Skeletal muscle tissue (tissue), 3 donors: ENCODE measurements at regions not wholly inside any gene's neighbourhood (a gene's known extent, or its start where the extent isn't known, plus 50 kb on each side); places are given as distances from the start of the nearest gene placed in this dataset.

Experiments
- H3K27ac ChIP-seq: one replicate; pipeline ENCODE4 v1.7.0; 2013; ENCODE audit warnings: mild to moderate bottlenecking, low read depth, low read length, inconsistent platforms
- H3K27me3 ChIP-seq, 3 donors: one replicate each; pipeline ENCODE4 v1.7.0; 2013; ENCODE audit warnings: low read length in 3 of 3; ENCODE audit not compliant: control insufficient read depth in 3 of 3, insufficient read depth in 3 of 3
- H3K36me3 ChIP-seq, 3 donors: one replicate each; pipeline ENCODE4 v1.7.0; 2013; ENCODE audit warnings: low read length in 3 of 3; ENCODE audit not compliant: control insufficient read depth in 3 of 3, insufficient read depth in 3 of 3
- H3K4me1 ChIP-seq, 3 donors: one replicate each; pipeline ENCODE4 v1.7.0; 2013; ENCODE audit warnings: low read length in 3 of 3, mild to moderate bottlenecking in 3 of 3; ENCODE audit not compliant: control insufficient read depth in 3 of 3, insufficient read depth in 3 of 3
- H3K4me3 ChIP-seq, 3 donors: one replicate each; pipeline ENCODE4 v1.7.0; 2013; ENCODE audit warnings: low read length in 3 of 3
- H3K9ac ChIP-seq, 3 donors: one replicate each; pipeline ENCODE4 v1.7.0; 2013; ENCODE audit warnings: low read length in 3 of 3, mild to moderate bottlenecking in 3 of 3, moderate library complexity in 2 of 3, low read depth in 1 of 3
- H3K9me3 ChIP-seq, 3 donors: one replicate each; pipeline ENCODE4 v1.7.0; 2013; ENCODE audit warnings: low read length in 3 of 3; ENCODE audit not compliant: control insufficient read depth in 3 of 3
- donor health status: Osteomylitis.

DNA sequence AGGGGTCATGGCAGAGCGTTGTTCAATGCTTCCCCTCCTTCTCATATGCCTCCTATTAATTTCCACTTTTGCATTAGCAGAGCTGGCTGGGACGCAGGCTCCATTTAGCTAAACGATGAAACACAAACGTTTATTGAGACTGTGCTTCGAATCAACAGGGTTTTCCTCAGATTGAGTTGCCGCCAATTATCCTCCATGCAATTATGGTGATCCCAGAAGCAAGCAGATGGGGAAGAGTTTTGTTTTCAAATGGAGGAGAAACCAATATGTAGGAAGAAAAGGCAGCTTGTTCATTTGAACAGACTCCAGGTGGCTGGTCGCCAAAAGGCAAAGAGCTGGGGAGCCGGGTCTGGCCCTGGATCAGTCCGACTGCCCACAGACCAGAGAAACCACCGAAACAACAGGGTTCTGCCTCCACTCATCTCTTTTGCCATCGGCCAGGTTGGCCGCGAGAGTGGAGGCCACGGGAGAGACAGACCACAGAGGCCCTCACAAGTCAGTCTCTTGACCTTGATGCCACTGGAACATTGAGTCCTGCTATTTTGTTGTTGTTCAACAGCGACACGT lies 184.8 kb downstream of the GBA3 start:
- Histone ChIP-seq H3K27me3 (no peaks in the 10 kb centered on the region), H3K9me3 (no peaks in the 10 kb centered on the region), H3K9ac (no peak overlapping the region), H3K4me3 (no peak overlapping the region), H3K36me3 (no peaks in the 10 kb centered on the region), H3K4me1 (no peaks in the 10 kb centered on the region), H3K27ac (no peak overlapping the region)

DNA sequence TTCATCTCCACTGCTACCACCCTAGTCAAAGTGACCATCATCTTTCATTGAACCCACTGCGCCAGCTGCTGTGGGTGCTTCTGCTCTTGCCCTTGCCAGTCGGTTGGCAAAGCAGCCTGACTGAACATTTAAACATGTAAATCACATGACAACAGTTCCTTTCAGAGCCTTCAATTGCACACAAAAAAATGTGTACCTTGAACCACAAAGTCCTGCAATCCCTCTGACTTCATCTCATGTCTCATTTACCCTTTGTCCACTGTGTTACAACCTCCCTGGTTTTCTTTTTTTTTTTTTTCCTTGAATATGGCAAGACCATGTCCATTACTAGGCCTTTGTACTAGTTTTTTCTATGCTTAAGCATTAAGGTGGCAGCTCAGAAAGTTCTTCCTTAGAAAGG lies 183.5 kb downstream of the GBA3 start:
- Histone ChIP-seq H3K4me3 (no peak overlapping the region), H3K27ac (no peak overlapping the region), H3K4me1 (no peaks in the 10 kb centered on the region), H3K9me3 (no peaks in the 10 kb centered on the region), H3K9ac (no peak overlapping the region), H3K27me3 (no peaks in the 10 kb centered on the region), H3K36me3 (no peaks in the 10 kb centered on the region)

DNA sequence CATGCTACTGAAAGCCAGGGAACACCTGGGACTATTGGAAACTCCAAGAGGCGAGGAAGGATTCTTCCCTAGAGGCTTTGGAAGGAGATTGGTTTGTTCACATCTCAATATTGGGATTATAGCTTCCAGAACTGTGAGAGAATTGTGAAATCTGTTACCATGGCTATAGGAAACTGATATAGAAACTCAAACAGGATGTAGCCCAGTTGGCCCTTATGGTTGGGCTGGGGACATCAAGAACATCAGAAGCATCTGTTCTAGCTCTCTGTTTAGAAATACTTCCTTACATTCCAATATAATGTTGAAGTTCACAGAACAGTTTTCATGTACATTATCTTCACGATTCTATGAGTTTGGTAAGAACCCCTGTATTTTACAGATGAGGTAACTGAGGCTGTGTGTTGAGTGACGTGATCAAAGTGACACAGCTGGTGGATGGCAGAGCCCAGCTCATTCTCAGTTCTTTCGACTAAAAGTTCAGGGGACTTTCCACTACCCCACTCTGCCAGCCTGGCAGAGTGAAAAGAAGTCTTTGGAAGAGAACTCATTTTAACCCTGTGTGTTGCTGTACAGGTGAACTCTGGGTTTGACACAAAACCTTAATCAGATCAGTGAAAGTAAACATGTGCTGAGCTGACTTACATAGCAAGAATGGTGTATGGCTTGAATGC lies 183.0 kb downstream of the GBA3 start:
- Histone ChIP-seq H3K36me3 (no peaks in the 10 kb centered on the region), H3K4me3 (no peak overlapping the region), H3K9ac (no peak overlapping the region), H3K9me3 (no peaks in the 10 kb centered on the region), H3K4me1 (no peaks in the 10 kb centered on the region), H3K27me3 (no peaks in the 10 kb centered on the region), H3K27ac (no peak overlapping the region)

GRCh38 chr4:22874334-22874912 lies 181.7 kb downstream of the GBA3 start:
- Histone ChIP-seq H3K9me3 (no peaks in the 10 kb centered on the region), H3K27ac (no peak overlapping the region), H3K36me3 (no peaks in the 10 kb centered on the region), H3K4me1 (no peaks in the 10 kb centered on the region), H3K27me3 (no peaks in the 10 kb centered on the region), H3K9ac (no peak overlapping the region), H3K4me3 (no peak overlapping the region)

GRCh38 chr4:22873899-22874298 lies 181.2 kb downstream of the GBA3 start:
- no peaks in the 10 kb centered on the region for H3K27me3 ChIP-seq
- no peaks in the 10 kb centered on the region for H3K36me3 ChIP-seq
- H3K27ac ChIP-seq, result no peak overlapping the region
- H3K4me3 ChIP-seq, result no peak overlapping the region
- no peaks in the 10 kb centered on the region for H3K9me3 ChIP-seq
- no peak overlapping the region for H3K9ac ChIP-seq
- H3K4me1 ChIP-seq, result no peaks in the 10 kb centered on the region

DNA sequence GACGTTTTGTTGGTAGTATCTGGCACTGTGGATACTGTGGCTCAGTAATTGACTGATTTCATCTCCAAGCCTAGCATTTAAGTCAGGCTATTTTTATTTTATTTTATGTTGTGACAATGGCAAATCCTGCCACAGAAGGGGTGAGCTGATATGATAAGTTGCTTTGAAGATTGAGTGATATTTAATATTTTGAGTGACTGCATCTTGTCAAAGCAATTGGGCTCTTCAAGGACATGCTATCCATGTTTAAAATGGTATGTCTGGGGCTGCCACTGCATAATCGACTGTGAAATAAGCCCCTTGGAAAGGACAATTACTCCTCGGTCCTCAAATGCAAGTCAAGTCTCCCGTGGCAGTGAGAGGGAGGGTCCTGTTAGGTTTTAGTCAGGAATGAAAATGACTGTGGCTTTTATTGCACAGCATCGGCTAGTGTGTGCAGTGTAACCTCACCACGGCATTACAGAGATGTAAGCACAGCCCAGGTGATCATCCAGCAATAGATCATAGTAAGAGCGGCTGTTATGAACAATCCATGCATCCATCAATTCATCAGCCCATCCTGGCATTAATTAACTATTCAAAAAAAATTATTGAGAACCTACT lies 178.2 kb downstream of the GBA3 start:
- Histone ChIP-seq H3K27ac (no peak overlapping the region), H3K36me3 (no peaks in the 10 kb centered on the region), H3K9ac (no peak overlapping the region), H3K4me1 (no peaks in the 10 kb centered on the region), H3K4me3 (no peak overlapping the region), H3K9me3 (no peaks in the 10 kb centered on the region), H3K27me3 (no peaks in the 10 kb centered on the region)

DNA sequence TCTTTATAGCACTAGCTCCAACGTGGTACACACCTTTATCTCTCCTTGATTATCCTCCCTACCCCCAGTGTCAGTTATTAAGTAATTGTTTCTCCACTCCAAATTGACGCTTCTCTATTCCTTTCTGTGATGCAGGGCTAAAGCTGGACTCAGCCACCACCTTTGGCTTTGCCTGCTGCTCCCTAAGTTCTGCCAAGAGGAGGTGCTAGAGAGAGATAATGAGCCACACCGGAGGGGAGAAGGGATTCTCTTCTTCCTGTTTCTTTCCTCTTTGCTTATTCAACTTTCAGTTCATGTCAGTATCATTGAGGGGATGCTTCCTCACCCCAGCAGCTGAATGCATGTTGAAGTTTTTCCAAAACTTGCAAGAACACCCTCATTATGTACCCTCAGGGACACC lies 176.5 kb downstream of the GBA3 start:
- no peaks in the 10 kb centered on the region for H3K9me3 ChIP-seq
- H3K27ac ChIP-seq, result no peak overlapping the region
- no peak overlapping the region for H3K4me3 ChIP-seq
- H3K9ac ChIP-seq, result no peak overlapping the region
- H3K4me1 ChIP-seq, result no peaks in the 10 kb centered on the region
- no peaks in the 10 kb centered on the region for H3K36me3 ChIP-seq
- no peaks in the 10 kb centered on the region for H3K27me3 ChIP-seq
